ENCODE measurements at regions not wholly inside any gene's neighbourhood (a gene's known extent, or its start where the extent isn't known, plus 50 kb on each side); places are given as distances from the start of the nearest gene placed in this dataset.

DNA sequence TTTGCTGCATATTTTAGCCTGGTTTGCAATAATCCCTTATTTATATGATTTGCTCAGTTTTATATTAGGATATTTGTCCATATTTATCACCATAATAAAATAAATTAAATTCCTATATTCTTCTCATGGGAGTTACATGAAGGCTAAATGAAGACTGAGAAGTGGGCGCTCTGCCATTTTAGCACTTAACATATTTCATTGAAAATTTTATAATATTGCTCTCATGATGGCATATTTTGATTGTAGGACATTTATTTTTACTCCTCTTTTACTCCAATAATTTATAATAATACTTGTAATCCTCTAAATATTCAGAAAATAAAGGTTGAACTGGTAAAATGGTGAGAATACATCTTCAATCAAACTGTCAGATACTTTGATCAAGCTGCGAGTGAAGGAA lies 99.8 kb upstream of the SEMA3A start:
- Histone ChIP-seq H3K36me3 (ENCODE audit: low read depth) (no peaks in the 10 kb centered on the region), H3K9me3 (no peaks in the 10 kb centered on the region), H3K4me3 (no peak overlapping the region), H3K4me1 (ENCODE audit: low read depth) (no peaks in the 10 kb centered on the region)
- TF ChIP-seq, protein P1, sequence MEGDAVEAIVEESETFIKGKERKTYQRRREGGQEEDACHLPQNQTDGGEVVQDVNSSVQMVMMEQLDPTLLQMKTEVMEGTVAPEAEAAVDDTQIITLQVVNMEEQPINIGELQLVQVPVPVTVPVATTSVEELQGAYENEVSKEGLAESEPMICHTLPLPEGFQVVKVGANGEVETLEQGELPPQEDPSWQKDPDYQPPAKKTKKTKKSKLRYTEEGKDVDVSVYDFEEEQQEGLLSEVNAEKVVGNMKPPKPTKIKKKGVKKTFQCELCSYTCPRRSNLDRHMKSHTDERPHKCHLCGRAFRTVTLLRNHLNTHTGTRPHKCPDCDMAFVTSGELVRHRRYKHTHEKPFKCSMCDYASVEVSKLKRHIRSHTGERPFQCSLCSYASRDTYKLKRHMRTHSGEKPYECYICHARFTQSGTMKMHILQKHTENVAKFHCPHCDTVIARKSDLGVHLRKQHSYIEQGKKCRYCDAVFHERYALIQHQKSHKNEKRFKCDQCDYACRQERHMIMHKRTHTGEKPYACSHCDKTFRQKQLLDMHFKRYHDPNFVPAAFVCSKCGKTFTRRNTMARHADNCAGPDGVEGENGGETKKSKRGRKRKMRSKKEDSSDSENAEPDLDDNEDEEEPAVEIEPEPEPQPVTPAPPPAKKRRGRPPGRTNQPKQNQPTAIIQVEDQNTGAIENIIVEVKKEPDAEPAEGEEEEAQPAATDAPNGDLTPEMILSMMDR (IDR thresholded peaks at IDR 0.05): no peak
- ATAC-seq (no peak), DNase-seq (no peak)
- intact Hi-C loops (cut with DNase I, micrococcal nuclease): no loop called here

DNA sequence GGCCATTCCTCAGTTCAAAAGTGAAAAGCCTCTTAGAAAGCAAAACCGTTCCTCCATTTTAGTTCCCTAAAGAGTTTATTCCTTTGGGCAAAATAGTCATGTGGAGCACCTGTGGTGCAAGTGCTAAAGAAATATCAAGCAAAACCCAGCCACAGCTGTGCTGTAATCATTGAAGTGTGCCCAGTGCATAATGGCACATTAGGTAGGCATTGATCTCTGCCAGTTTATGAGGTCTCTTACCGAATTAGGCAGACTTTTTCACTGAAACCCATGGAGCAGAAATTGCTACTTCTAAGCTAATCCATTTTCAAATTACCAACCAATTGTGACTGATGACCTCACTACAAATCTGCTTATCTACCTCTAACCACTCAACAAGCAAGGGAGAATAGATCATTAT lies 97.2 kb upstream of the SEMA3A start:
- Histone ChIP-seq H3K36me3 (ENCODE audit: low read depth) (no peaks in the 10 kb centered on the region), H3K9me3 (no peaks in the 10 kb centered on the region), H3K4me3 (no peak overlapping the region), H3K4me1 (ENCODE audit: low read depth) (no peaks in the 10 kb centered on the region)
- ATAC-seq (no peak), DNase-seq (no peak)
- TF ChIP-seq, protein P1 (IDR thresholded peaks at IDR 0.05): no peak
- intact Hi-C loops (cut with DNase I, micrococcal nuclease): no loop called here

DNA sequence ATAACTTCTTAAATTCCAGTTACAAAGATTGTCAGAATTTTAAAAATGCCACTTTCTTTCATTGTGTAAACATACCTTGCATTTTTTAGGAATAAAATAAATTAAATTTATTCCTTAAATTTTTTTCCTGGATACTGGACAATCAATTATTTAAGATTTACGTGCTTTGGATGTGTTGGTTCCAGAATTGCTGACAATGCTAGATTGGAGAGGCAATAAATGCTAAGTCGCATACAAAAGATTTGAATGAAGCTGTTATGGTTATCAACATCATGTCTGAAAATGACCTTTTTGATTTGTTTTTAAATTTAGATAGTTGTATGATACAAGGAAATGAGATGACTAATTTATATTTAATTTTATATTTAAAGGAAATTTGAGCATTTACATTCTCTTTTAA lies 89.2 kb upstream of the SEMA3A start:
- no peak for DNase-seq
- Histone ChIP-seq H3K36me3 (ENCODE audit: low read depth) (no peaks in the 10 kb centered on the region), H3K4me1 (ENCODE audit: low read depth) (no peaks in the 10 kb centered on the region), H3K4me3 (no peak overlapping the region), H3K9me3 (no peaks in the 10 kb centered on the region)
- TF ChIP-seq, protein P1 (IDR thresholded peaks at IDR 0.05): no peak
- no peak for ATAC-seq
- intact Hi-C loops (cut with DNase I, micrococcal nuclease): no loop called here

DNA sequence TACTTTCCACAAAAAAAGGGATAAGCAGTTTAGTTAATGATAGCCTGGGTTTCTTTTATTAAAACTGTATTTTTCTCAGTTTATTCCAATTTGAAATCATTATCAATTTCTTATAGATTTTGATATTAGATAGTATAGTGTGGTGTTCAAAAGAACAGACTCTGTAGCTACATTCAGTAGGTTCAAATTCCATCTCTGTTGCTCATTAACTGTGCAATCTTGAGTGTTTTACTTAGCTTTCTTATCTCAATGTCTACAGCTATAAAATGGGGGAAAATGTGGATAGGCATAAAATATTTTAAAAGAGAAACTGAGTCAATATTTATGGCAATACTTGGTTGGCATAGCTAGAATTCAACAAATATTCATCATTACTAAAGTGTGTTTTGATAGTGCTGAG lies 86.9 kb upstream of the SEMA3A start:
- H3K36me3 ChIP-seq (ENCODE audit: low read depth): no peaks in the 10 kb centered on the region
- no peaks in the 10 kb centered on the region for H3K9me3 ChIP-seq
- TF ChIP-seq, protein P1 (IDR thresholded peaks at IDR 0.05): no peak
- ATAC-seq (no peak), DNase-seq (no peak)
- H3K4me3 ChIP-seq: no peak overlapping the region
- intact Hi-C loops (cut with DNase I, micrococcal nuclease): no loop called here
- H3K4me1 ChIP-seq (ENCODE audit: low read depth): no peaks in the 10 kb centered on the region

DNA sequence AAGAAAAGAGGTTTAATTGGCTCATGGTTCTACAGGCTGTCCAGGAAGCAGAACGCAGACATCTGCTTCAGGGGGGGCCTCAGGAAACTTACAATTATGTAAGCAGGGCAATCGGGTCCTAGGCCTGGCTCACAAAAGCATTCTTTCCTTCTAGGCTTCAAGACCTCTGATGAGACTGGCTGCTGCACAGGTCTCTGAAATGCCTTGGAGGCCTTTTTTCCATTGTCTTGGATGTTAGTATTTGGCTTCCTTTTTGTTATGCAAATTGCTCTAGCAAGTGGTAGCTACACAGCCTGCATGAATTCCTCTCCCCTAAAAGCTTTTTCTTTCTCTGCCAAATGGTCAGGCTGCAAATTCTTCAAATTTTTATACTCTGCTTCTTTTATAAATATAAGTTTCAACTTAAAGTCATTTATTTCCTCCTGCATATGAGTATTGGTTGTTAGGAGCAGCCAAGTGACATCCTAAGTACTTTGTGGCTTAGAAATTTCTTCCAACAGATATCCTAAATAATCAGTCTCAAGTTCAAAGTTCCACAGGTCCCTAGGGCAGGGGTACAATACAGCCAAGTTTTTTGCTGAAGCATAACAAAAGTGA lies 83.1 kb upstream of the SEMA3A start:
- ATAC-seq (no peak), DNase-seq (no peak)
- H3K36me3 ChIP-seq (ENCODE audit: low read depth): no peaks in the 10 kb centered on the region
- no peak overlapping the region for H3K4me3 ChIP-seq
- H3K4me1 ChIP-seq (ENCODE audit: low read depth): no peaks in the 10 kb centered on the region
- TF ChIP-seq, protein P1 (IDR thresholded peaks at IDR 0.05): no peak
- no peaks in the 10 kb centered on the region for H3K9me3 ChIP-seq
- intact Hi-C loops (cut with DNase I, micrococcal nuclease): no loop called here

Data from mucosa of descending colon (tissue), 3 donors.